HEK293 (cell line): ENCODE measurements at regions not wholly inside any gene's neighbourhood (a gene's known extent, or its start where the extent isn't known, plus 50 kb on each side); places are given as distances from the start of the nearest gene placed in this dataset.

Experiments used
- CTCF ChIP-seq: fragments of 450-650 bp; formaldehyde crosslinking; IDR thresholded peaks from 2 replicates; pipeline ENCODE4 v1.5.1; 2016; ENCODE audit warnings: missing biosample characterization, missing genetic modification characterization
- ZBTB17 ChIP-seq: fragments of 450-650 bp; formaldehyde crosslinking; IDR thresholded peaks from 2 replicates; pipeline ENCODE4 v1.5.1; 2016; ENCODE audit warnings: missing biosample characterization, missing genetic modification characterization
- ZNF391 ChIP-seq: fragments of 450-650 bp; formaldehyde crosslinking; IDR thresholded peaks from 2 replicates; pipeline ENCODE4 v1.5.1; 2016; ENCODE audit warnings: low read depth, missing biosample characterization, missing genetic modification characterization, borderline replicate concordance
- ZNF560 ChIP-seq: fragments of 450-650 bp; formaldehyde crosslinking; IDR thresholded peaks from 2 replicates; pipeline ENCODE4 v1.5.1; 2017; ENCODE audit warnings: missing biosample characterization, missing genetic modification characterization, borderline replicate concordance
- ZNF76 ChIP-seq: fragments of 450-650 bp; formaldehyde crosslinking; IDR thresholded peaks from 2 replicates; pipeline ENCODE4; 2016; ENCODE audit warnings: low read depth, missing biosample characterization, missing genetic modification characterization, borderline replicate concordance
- TF ChIP-seq, protein P1 (sequence below): fragments of 450-650 bp; formaldehyde crosslinking; IDR thresholded peaks from 2 replicates; pipeline ENCODE4 v1.5.1; 2016; ENCODE audit warnings: missing biosample characterization, missing genetic modification characterization, low read depth

DNA sequence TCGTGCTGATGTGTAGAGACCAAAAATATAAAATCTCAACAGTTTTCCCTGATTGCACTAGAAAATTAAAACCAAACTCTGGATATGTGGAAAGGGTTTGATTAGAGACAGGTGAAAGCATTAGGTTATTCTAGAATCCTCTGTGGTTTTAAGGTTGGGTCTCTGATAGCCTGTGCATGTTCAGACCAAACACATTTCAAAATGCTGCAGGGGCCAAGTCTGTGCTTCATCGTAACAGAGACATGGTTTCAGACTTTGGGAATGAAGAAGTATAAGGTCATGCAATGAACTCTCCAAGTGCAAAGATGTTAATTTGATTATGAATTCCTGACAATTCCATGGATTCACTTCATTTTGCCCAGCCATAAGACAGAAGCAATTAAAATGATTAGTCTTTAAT is 261.0 kb upstream of the KCNJ16 start:
- TF ChIP-seq CTCF (no peak), ZNF76 (no peak), ZNF560 (no peak), ZBTB17 (tag by site-specific recombination) (no peak), ZNF391 (tag by site-specific recombination) (no peak)
- TF ChIP-seq, protein P1, sequence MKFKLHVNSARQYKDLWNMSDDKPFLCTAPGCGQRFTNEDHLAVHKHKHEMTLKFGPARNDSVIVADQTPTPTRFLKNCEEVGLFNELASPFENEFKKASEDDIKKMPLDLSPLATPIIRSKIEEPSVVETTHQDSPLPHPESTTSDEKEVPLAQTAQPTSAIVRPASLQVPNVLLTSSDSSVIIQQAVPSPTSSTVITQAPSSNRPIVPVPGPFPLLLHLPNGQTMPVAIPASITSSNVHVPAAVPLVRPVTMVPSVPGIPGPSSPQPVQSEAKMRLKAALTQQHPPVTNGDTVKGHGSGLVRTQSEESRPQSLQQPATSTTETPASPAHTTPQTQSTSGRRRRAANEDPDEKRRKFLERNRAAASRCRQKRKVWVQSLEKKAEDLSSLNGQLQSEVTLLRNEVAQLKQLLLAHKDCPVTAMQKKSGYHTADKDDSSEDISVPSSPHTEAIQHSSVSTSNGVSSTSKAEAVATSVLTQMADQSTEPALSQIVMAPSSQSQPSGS (tag by site-specific recombination): no peak
